HG03139 (cell line): ENCODE measurements at regions not wholly inside any gene's neighbourhood (a gene's known extent, or its start where the extent isn't known, plus 50 kb on each side); places are given as distances from the start of the nearest gene placed in this dataset.

Source experiments
- ATAC-seq: cut with Tn5 transposase; IDR thresholded peaks from one replicate; pipeline ENCODE4 v1.9.1; 2021; ENCODE audit not compliant: unreplicated experiment

GRCh38 chr7:46530081-46530750, 609.1 kb upstream of the IGFBP3 start:
- ATAC-seq, result no peak

- no peak for ATAC-seq
Observed at GRCh38 chr7:46527360-46527759, 606.3 kb upstream of the IGFBP3 start.

- ATAC-seq, result no peak
Observed at GRCh38 chr7:46525876-46526275, 604.8 kb upstream of the IGFBP3 start.

GRCh38 chr7:46524350-46524749, 603.3 kb upstream of the IGFBP3 start:
- ATAC-seq, result no peak

GRCh38 chr7:46522354-46522906, 601.4 kb upstream of the IGFBP3 start:
- ATAC-seq, result no peak

GRCh38 chr7:46518713-46519112, 597.6 kb upstream of the IGFBP3 start:
- ATAC-seq, result no peak

- no peak for ATAC-seq
Observed at GRCh38 chr7:46515844-46516590, 594.9 kb upstream of the IGFBP3 start.

- ATAC-seq, result no peak
Observed at GRCh38 chr7:46513447-46513848, 592.4 kb upstream of the IGFBP3 start.

GRCh38 chr7:46512891-46513413, 591.9 kb upstream of the IGFBP3 start:
- no peak for ATAC-seq

GRCh38 chr7:46511442-46512215, 590.6 kb upstream of the IGFBP3 start:
- ATAC-seq, result no peak

GRCh38 chr7:46508583-46508982, 587.5 kb upstream of the IGFBP3 start:
- ATAC-seq, result no peak

GRCh38 chr7:46507560-46507959, 586.5 kb upstream of the IGFBP3 start:
- ATAC-seq, result no peak

- no peak for ATAC-seq
Observed at GRCh38 chr7:46494441-46494840, 573.4 kb upstream of the IGFBP3 start.

- no peak for ATAC-seq
Observed at GRCh38 chr7:46494028-46494427, 573.0 kb upstream of the IGFBP3 start.

GRCh38 chr7:46493196-46493595, 572.1 kb upstream of the IGFBP3 start:
- no peak for ATAC-seq

GRCh38 chr7:46492466-46492865, 571.4 kb upstream of the IGFBP3 start:
- no peak for ATAC-seq

GRCh38 chr7:46490406-46490805, 569.3 kb upstream of the IGFBP3 start:
- no peak for ATAC-seq

- no peak for ATAC-seq
Observed at GRCh38 chr7:46489106-46489505, 568.0 kb upstream of the IGFBP3 start.

- no peak for ATAC-seq
Observed at GRCh38 chr7:46488607-46489006, 567.5 kb upstream of the IGFBP3 start.

GRCh38 chr7:46486256-46487206, 565.5 kb upstream of the IGFBP3 start:
- no peak for ATAC-seq
